Choroid plexus epithelial cell (primary cell): ENCODE measurements at regions not wholly inside any gene's neighbourhood (a gene's known extent, or its start where the extent isn't known, plus 50 kb on each side); places are given as distances from the start of the nearest gene placed in this dataset.

ENCODE experiments used
- DNase-seq: peaks from one replicate; pipeline ENCODE4 v3.0.0-alpha.2; 2010; ENCODE audit warnings: low read depth
- H3K4me3 ChIP-seq: 2 replicates; pipeline ENCODE4 v1.5.1; 2011; ENCODE audit warnings: low read depth, mild to moderate bottlenecking, control low read depth, low read length, moderate library complexity
- CTCF ChIP-seq: conservative IDR thresholded peaks from 2 replicates; pipeline ENCODE4 v1.5.1; 2011; ENCODE audit warnings: low read depth, mild to moderate bottlenecking, control low read depth, inconsistent platforms, low read length, moderate library complexity

GRCh38 chr6:108797951-108798669 is 50.1 kb upstream of the ARMC2 start:
- TF ChIP-seq CTCF, result no peak
- no peak for DNase-seq
- H3K4me3 ChIP-seq, result no peak overlapping the region
